ENCODE measurements at regions not wholly inside any gene's neighbourhood (a gene's known extent, or its start where the extent isn't known, plus 50 kb on each side); places are given as distances from the start of the nearest gene placed in this dataset.

DNA sequence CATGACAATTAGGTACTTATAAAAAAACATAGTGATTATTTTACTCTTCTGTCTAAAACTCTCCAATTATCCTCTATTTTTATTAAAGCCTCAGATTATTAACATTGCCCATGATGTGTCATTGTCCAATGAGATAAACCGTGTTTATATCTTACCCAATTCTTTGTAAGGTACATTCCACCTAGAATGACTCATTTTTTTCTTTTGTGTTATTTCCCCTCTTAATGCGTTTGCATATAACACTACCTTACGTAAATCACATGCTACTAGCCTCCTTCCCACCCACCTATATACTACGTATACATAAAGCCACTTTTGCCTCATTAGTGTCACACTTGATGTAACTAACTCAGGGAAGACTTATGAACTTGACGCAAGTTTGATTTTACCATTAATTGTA is 336.3 kb upstream of the PTCHD4 start:
- DNase-seq (ENCODE audit: low read depth, low spot score) = no peak
- Histone ChIP-seq H3K27me3 (ENCODE audit: insufficient read depth, insufficient read length) (no peaks in the 10 kb centered on the region), H3K36me3 (ENCODE audit: insufficient read depth, insufficient read length, low read length) (no peaks in the 10 kb centered on the region), H3K4me3 (ENCODE audit: insufficient read length, low read depth) (no peak overlapping the region), H3K4me1 (ENCODE audit: insufficient read depth, insufficient read length) (no peaks in the 10 kb centered on the region), H3K9me3 (ENCODE audit: insufficient read depth, low read length) (no peaks in the 10 kb centered on the region), H3K9ac (ENCODE audit: insufficient read length, low read depth) (no peak overlapping the region)
- TF ChIP-seq YY1 (IDR thresholded peaks at IDR 0.05; ENCODE audit: insufficient read depth, insufficient read length) (no peak), SUZ12 (IDR thresholded peaks at IDR 0.05; ENCODE audit: extremely low read depth, insufficient read depth, insufficient read length) (no peak), ZNF274 (IDR thresholded peaks at IDR 0.05; ENCODE audit: low read depth, low read length) (no peak)

DNA sequence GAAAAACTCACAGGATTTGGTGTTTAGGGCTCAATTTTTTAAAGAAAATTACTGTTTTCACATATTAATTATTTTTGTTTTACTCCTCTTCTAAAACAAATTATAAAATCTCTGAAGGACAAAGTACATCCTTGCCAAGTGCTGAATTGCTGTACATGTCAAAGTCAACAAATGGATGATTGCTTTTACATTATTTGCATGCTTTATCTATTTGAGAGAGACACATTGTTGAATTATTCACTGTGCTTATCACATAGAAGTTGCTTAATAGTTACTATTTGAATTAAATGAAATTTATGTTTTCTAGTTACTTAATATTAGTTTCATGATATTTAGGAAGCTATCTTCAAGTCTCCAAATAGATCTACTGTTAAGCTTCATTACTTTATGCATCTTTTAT is 318.6 kb upstream of the PTCHD4 start:
- no peaks in the 10 kb centered on the region for H3K4me1 ChIP-seq (ENCODE audit: insufficient read depth, insufficient read length)
- DNase-seq (ENCODE audit: low read depth, low spot score) = no peak
- no peaks in the 10 kb centered on the region for H3K36me3 ChIP-seq (ENCODE audit: insufficient read depth, insufficient read length, low read length)
- no peak overlapping the region for H3K9ac ChIP-seq (ENCODE audit: insufficient read length, low read depth)
- no peaks in the 10 kb centered on the region for H3K27me3 ChIP-seq (ENCODE audit: insufficient read depth, insufficient read length)
- no peak for TF ChIP-seq SUZ12 (IDR thresholded peaks at IDR 0.05; ENCODE audit: extremely low read depth, insufficient read depth, insufficient read length)
- TF ChIP-seq ZNF274 (IDR thresholded peaks at IDR 0.05; ENCODE audit: low read depth, low read length) = no peak
- no peak for TF ChIP-seq YY1 (IDR thresholded peaks at IDR 0.05; ENCODE audit: insufficient read depth, insufficient read length)
- H3K9me3 ChIP-seq (ENCODE audit: insufficient read depth, low read length) = no peaks in the 10 kb centered on the region
- no peak overlapping the region for H3K4me3 ChIP-seq (ENCODE audit: insufficient read length, low read depth)

DNA sequence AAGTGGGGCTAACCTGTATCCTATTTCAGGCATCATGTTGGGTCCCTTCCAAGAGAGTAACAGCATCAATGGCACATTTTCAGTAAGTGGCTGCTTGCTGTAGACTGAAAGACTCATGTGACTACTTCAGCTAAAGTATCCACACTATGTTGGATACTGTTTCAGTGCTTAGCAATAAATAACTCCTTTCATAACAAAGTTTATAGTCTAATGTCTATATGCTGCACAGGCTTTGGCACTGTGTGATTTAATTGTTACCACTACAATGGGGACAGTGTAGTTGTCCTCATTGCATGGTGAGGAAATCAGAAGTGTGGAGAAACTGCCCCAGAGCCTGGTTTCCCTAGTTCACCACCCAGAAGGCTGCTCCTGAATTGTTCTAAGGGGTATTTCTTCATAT is 318.0 kb upstream of the PTCHD4 start:
- no peak for DNase-seq (ENCODE audit: low read depth, low spot score)
- H3K9ac ChIP-seq (ENCODE audit: insufficient read length, low read depth) = no peak overlapping the region
- H3K4me3 ChIP-seq (ENCODE audit: insufficient read length, low read depth) = no peak overlapping the region
- H3K36me3 ChIP-seq (ENCODE audit: insufficient read depth, insufficient read length, low read length) = no peaks in the 10 kb centered on the region
- TF ChIP-seq ZNF274 (IDR thresholded peaks at IDR 0.05; ENCODE audit: low read depth, low read length) = no peak
- no peak for TF ChIP-seq YY1 (IDR thresholded peaks at IDR 0.05; ENCODE audit: insufficient read depth, insufficient read length)
- TF ChIP-seq SUZ12 (IDR thresholded peaks at IDR 0.05; ENCODE audit: extremely low read depth, insufficient read depth, insufficient read length) = no peak
- H3K9me3 ChIP-seq (ENCODE audit: insufficient read depth, low read length) = no peaks in the 10 kb centered on the region
- no peaks in the 10 kb centered on the region for H3K4me1 ChIP-seq (ENCODE audit: insufficient read depth, insufficient read length)
- no peaks in the 10 kb centered on the region for H3K27me3 ChIP-seq (ENCODE audit: insufficient read depth, insufficient read length)

DNA sequence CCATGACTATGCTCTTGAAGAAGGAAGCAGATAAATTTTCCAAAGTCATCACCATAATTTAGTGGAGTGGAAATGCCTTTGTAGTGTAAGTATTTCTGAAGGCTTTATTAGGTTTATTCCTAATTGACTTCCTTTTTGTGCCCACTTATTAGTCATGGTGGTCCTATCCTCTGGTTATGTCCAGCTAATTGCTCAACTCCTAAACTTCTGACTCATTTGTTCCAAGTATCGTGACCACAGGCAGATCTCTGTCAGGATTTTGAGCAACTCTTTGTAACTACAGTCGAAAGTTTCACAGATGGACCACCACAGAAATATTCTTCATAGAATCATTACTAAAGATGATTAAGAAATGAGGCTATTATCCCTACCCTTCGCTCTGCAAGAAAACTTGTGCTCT is 315.6 kb upstream of the PTCHD4 start:
- no peak for TF ChIP-seq SUZ12 (IDR thresholded peaks at IDR 0.05; ENCODE audit: extremely low read depth, insufficient read depth, insufficient read length)
- Histone ChIP-seq H3K4me1 (ENCODE audit: insufficient read depth, insufficient read length) (no peaks in the 10 kb centered on the region), H3K4me3 (ENCODE audit: insufficient read length, low read depth) (no peak overlapping the region), H3K36me3 (ENCODE audit: insufficient read depth, insufficient read length, low read length) (no peaks in the 10 kb centered on the region), H3K9ac (ENCODE audit: insufficient read length, low read depth) (no peak overlapping the region), H3K27me3 (ENCODE audit: insufficient read depth, insufficient read length) (no peaks in the 10 kb centered on the region), H3K9me3 (ENCODE audit: insufficient read depth, low read length) (peaks cover 6% of the 10 kb centered on the region; the same call in 1 of the 2 replicates)
- no peak for DNase-seq (ENCODE audit: low read depth, low spot score)

DNA sequence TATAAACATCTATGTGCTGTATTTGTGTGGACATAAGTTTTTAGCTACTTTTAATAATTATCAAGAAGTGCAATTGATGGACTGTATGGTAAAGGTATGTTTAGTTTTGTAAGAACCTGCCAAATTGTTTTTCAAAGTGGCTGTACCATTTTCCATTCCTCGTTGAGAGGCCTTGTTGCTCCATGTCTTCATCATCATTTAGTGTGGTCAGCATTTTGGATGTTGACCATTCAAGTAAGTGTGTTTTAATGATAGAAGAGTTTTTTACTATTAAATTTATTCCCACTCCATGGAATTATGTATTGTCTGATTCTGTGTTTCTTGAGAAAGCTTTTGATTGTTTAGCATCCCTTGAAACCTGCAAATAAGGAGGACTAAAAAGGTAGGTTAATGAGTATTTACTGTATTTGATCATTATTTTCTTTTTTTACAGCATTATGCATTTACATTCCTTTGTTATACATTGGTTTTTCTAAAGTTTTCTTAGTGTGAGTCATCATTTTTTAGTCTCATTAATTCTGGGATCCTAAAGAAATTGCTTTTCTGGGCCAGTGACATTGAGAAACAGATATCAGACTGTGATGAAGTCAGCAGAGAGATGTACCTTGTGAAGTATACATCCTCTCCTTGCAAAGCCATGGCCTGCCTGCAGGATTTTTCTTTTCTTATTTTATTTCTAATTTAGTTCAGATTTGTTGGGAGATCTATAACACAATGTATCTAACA is 312.8 kb upstream of the PTCHD4 start:
- Histone ChIP-seq H3K4me1 (ENCODE audit: insufficient read depth, insufficient read length) (no peaks in the 10 kb centered on the region), H3K9me3 (ENCODE audit: insufficient read depth, low read length) (peaks cover 6% of the 10 kb centered on the region; the same call in 1 of the 2 replicates), H3K36me3 (ENCODE audit: insufficient read depth, insufficient read length, low read length) (no peaks in the 10 kb centered on the region), H3K27me3 (ENCODE audit: insufficient read depth, insufficient read length) (no peaks in the 10 kb centered on the region), H3K9ac (ENCODE audit: insufficient read length, low read depth) (no peak overlapping the region), H3K4me3 (ENCODE audit: insufficient read length, low read depth) (no peak overlapping the region)
- DNase-seq (ENCODE audit: low read depth, low spot score) = no peak
- TF ChIP-seq SUZ12 (IDR thresholded peaks at IDR 0.05; ENCODE audit: extremely low read depth, insufficient read depth, insufficient read length) = no peak
- no peak for TF ChIP-seq ZNF274 (IDR thresholded peaks at IDR 0.05; ENCODE audit: low read depth, low read length)
- no peak for TF ChIP-seq YY1 (IDR thresholded peaks at IDR 0.05; ENCODE audit: insufficient read depth, insufficient read length)

DNA sequence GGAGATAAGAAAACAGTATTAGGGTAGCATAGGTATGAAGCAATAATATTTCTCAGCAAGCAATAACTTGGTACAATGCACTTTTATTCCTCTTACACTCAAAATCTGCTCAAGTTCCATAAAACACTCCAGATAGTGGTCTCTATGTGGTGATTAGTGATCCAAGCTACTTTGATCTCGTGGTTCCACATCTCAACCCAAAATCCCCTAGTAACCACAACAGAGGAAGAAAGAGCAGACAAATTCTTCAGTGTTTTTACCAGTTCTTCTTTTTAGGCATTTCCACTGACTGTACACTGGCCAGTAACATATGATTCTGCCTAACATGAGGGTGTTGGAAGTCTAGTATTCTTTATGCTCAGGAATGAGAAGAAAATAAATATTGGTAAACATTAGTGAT is 309.0 kb upstream of the PTCHD4 start:
- H3K27me3 ChIP-seq (ENCODE audit: insufficient read depth, insufficient read length) = no peaks in the 10 kb centered on the region
- H3K4me1 ChIP-seq (ENCODE audit: insufficient read depth, insufficient read length) = no peaks in the 10 kb centered on the region
- TF ChIP-seq YY1 (IDR thresholded peaks at IDR 0.05; ENCODE audit: insufficient read depth, insufficient read length) (no peak), ZNF274 (IDR thresholded peaks at IDR 0.05; ENCODE audit: low read depth, low read length) (no peak), SUZ12 (IDR thresholded peaks at IDR 0.05; ENCODE audit: extremely low read depth, insufficient read depth, insufficient read length) (no peak)

DNA sequence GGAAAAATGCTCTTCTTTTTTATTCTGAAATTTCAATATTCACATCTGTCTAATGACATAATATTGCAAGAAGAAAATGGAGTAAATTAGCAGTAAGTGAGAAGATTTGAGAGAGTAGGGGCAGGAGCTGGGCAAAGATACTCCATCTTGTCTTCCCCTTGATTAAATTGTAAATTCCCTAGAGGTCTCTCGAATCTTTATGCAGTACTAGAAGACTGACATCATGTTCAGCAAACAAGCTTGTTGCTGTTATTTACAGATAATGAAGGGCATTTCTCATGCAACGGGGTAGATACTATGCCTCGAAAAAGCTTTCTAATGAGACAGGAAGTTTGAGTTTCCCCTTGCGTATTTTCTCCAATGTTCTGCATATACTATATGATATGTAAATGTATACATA is 306.9 kb upstream of the PTCHD4 start:
- Histone ChIP-seq H3K4me1 (ENCODE audit: insufficient read depth, insufficient read length) (no peaks in the 10 kb centered on the region), H3K36me3 (ENCODE audit: insufficient read depth, insufficient read length, low read length) (no peaks in the 10 kb centered on the region), H3K27me3 (ENCODE audit: insufficient read depth, insufficient read length) (no peaks in the 10 kb centered on the region), H3K9ac (ENCODE audit: insufficient read length, low read depth) (no peak overlapping the region), H3K9me3 (ENCODE audit: insufficient read depth, low read length) (peaks cover 6% of the 10 kb centered on the region; the same call in 1 of the 2 replicates), H3K4me3 (ENCODE audit: insufficient read length, low read depth) (no peak overlapping the region)
- TF ChIP-seq SUZ12 (IDR thresholded peaks at IDR 0.05; ENCODE audit: extremely low read depth, insufficient read depth, insufficient read length) (no peak), ZNF274 (IDR thresholded peaks at IDR 0.05; ENCODE audit: low read depth, low read length) (no peak)
- DNase-seq (ENCODE audit: low read depth, low spot score) = no peak

More for the DNA sequence above, 309.0 kb upstream of the PTCHD4 start:
- Histone ChIP-seq H3K4me3 (ENCODE audit: insufficient read length, low read depth) (no peak overlapping the region), H3K9ac (ENCODE audit: insufficient read length, low read depth) (no peak overlapping the region), H3K9me3 (ENCODE audit: insufficient read depth, low read length) (peaks cover 6% of the 10 kb centered on the region; the same call in 1 of the 2 replicates), H3K36me3 (ENCODE audit: insufficient read depth, insufficient read length, low read length) (no peaks in the 10 kb centered on the region)
- DNase-seq (ENCODE audit: low read depth, low spot score) = no peak

All from NT2/D1 (cell line).